Esophagus squamous epithelium (tissue), 4 donors: ENCODE measurements at regions not wholly inside any gene's neighbourhood (a gene's known extent, or its start where the extent isn't known, plus 50 kb on each side); places are given as distances from the start of the nearest gene placed in this dataset.

Source experiments
- CTCF ChIP-seq, 6 experiments: fragments of 450-650 bp in 4 of 6; fragments of 200-600 bp in 2 of 6; sonication (generic) in 2 of 6; IDR thresholded peaks; one replicate each; pipeline ENCODE4 v1.5.1; 2016 to 2019; ENCODE audit warnings: antibody characterized with exemption in 6 of 6, mild to moderate bottlenecking in 4 of 6, moderate library complexity in 4 of 6
- POLR2A ChIP-seq, 4 donors: fragments of 450-650 bp; IDR thresholded peaks; one replicate each; pipeline ENCODE4 v1.6.1; 2017; ENCODE audit warnings: antibody characterized with exemption in 4 of 4, mild to moderate bottlenecking in 4 of 4, moderate library complexity in 3 of 4

- TF ChIP-seq POLR2A (IDR thresholded peaks at IDR 0.05) (no peak), CTCF (IDR thresholded peaks at IDR 0.05) (no peak)
Observed at GRCh38 chr15:97890307-97890706, 70.2 kb upstream of the ARRDC4 start.
